Amniotic epithelial cell (primary cell): ENCODE measurements at regions not wholly inside any gene's neighbourhood (a gene's known extent, or its start where the extent isn't known, plus 50 kb on each side); places are given as distances from the start of the nearest gene placed in this dataset.

Experiments used
- DNase-seq: peaks from one replicate; pipeline ENCODE4 v3.0.0-alpha.2; 2010; ENCODE audit warnings: low read depth

- no peak for DNase-seq
These were observed 73.3 kb downstream of the RFC3 start for GRCh38 chr13:33891196-33891742.

GRCh38 chr13:33893559-33893958 is 75.6 kb downstream of the RFC3 start:
- no peak for DNase-seq

- DNase-seq, result no peak
These were observed 86.5 kb downstream of the RFC3 start for GRCh38 chr13:33904431-33904830.

GRCh38 chr13:33908116-33908515 is 90.2 kb downstream of the RFC3 start:
- DNase-seq, result no peak

- DNase-seq, result no peak
These were observed 92.3 kb downstream of the RFC3 start for GRCh38 chr13:33910255-33910654.

GRCh38 chr13:33911521-33911920 is 93.6 kb downstream of the RFC3 start:
- DNase-seq, result no peak

GRCh38 chr13:33913829-33914228 is 95.9 kb downstream of the RFC3 start:
- DNase-seq, result no peak

GRCh38 chr13:33917190-33917589 is 99.2 kb downstream of the RFC3 start:
- DNase-seq, result no peak

- DNase-seq, result peak; percentile 69
These were observed 100.4 kb downstream of the RFC3 start for GRCh38 chr13:33918199-33918932.

GRCh38 chr13:33919120-33919519 is 101.2 kb downstream of the RFC3 start:
- no peak for DNase-seq

GRCh38 chr13:33925563-33925962 is 107.6 kb downstream of the RFC3 start:
- no peak for DNase-seq

GRCh38 chr13:33927315-33927714 is 109.4 kb downstream of the RFC3 start:
- DNase-seq, result peak; percentile 84

GRCh38 chr13:33931397-33932311 is 113.7 kb downstream of the RFC3 start:
- DNase-seq, result peak; percentile 54

- no peak for DNase-seq
These were observed 114.9 kb downstream of the RFC3 start for GRCh38 chr13:33932769-33933406.

- DNase-seq, result no peak
These were observed 115.9 kb downstream of the RFC3 start for GRCh38 chr13:33933810-33934209.

GRCh38 chr13:33934343-33934742 is 116.4 kb downstream of the RFC3 start:
- DNase-seq, result no peak

- DNase-seq, result no peak
These were observed 117.0 kb downstream of the RFC3 start for GRCh38 chr13:33934951-33935371.

- no peak for DNase-seq
These were observed 118.0 kb downstream of the RFC3 start for GRCh38 chr13:33935969-33936368.

- DNase-seq, result no peak
These were observed 119.6 kb downstream of the RFC3 start for GRCh38 chr13:33937373-33938098.

GRCh38 chr13:33940256-33940655 is 122.3 kb downstream of the RFC3 start:
- no peak for DNase-seq

GRCh38 chr13:33940898-33941297 is 122.9 kb downstream of the RFC3 start:
- peak; percentile 35 for DNase-seq

- DNase-seq, result no peak
These were observed 127.5 kb downstream of the RFC3 start for GRCh38 chr13:33945477-33945876.
